Endometrial microvascular endothelial cells (primary cell): ENCODE measurements at regions not wholly inside any gene's neighbourhood (a gene's known extent, or its start where the extent isn't known, plus 50 kb on each side); places are given as distances from the start of the nearest gene placed in this dataset.

Experiments
- in situ Hi-C: cut with HindIII; loops from 2 replicates; pipeline ENCODE4 v1.10.0; 2017; ENCODE audit warnings: low sequenced_read_pairs, low pct_unique_long_range_greater_than_20kb; ENCODE audit errors: inconsistent ontology term

GRCh38 chr18:43465483-43465882 is 188.2 kb upstream of the SYT4 start:
- in situ Hi-C loops, result no loop called here

GRCh38 chr18:43471873-43472272 is 194.6 kb upstream of the SYT4 start:
- in situ Hi-C loops, result no loop called here

DNA sequence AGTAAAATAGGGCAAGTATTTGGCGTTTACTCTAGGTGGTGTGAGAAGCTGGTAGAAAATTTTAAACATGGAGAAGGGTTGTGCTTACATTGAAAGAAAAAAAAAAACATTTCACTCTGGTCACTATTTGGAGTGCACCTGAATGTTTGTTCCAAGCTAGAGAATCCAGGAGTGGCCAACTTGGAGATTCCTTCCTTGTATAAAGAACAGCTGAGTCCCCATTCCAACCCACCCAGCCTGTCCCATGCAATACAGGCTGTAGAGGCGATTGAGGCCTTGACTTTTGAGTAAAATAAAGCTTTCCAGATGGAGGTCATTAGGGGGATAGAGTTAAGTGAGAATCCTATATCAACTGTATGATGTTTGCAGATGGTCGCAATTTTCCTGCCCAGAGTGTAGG is 203.8 kb upstream of the SYT4 start:
- in situ Hi-C loops, result no loop called here

- in situ Hi-C loops, result no loop called here
Measured at GRCh38 chr18:43482136-43482535, 204.8 kb upstream of the SYT4 start.

DNA sequence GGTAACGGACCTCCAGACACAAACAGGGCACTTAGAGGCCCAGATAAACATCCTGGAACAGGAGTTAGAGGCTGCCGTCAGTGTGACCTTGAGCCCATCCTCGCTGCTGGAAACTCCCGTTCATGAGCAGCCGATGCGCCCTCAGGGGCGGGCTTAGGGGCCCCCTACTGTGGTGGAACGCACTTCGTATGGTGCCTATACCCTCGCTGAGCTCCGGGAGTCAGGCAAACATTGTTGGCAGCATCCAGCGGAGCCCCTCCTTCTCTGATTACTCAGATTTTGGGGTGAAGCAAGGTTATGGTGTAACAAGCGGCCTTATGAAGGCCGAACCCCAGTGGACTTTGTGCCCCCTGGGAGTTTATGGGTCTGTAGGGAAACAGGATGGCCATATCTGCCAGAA is 205.3 kb upstream of the SYT4 start:
- in situ Hi-C loops, result no loop called here

DNA sequence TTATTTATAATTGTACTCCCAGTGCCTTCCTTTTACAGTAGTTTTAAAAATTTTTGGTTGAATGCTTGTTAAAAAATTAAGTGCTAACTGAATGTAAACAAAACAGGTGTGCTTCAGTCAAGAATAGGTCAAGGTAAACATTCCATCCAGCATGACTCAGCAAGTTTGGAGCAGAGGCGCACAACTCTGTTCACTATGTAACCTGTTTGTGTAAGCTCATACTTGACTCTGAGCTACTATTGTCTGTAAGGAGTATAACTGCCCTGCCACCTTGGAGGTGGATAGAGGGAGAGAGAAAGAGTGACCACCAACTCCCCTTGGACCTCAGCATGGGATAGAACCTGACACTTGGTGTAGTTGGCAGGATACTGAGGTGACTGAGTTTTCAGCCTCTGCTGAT is 207.4 kb upstream of the SYT4 start:
- in situ Hi-C loops, result no loop called here

GRCh38 chr18:43485545-43485963 is 208.3 kb upstream of the SYT4 start:
- in situ Hi-C loops, result no loop called here

GRCh38 chr18:43486462-43486861 is 209.2 kb upstream of the SYT4 start:
- in situ Hi-C loops, result no loop called here

GRCh38 chr18:43501099-43501498 is 223.8 kb upstream of the SYT4 start:
- in situ Hi-C loops, result no loop called here

GRCh38 chr18:43506935-43507334 is 229.6 kb upstream of the SYT4 start:
- in situ Hi-C loops, result no loop called here

DNA sequence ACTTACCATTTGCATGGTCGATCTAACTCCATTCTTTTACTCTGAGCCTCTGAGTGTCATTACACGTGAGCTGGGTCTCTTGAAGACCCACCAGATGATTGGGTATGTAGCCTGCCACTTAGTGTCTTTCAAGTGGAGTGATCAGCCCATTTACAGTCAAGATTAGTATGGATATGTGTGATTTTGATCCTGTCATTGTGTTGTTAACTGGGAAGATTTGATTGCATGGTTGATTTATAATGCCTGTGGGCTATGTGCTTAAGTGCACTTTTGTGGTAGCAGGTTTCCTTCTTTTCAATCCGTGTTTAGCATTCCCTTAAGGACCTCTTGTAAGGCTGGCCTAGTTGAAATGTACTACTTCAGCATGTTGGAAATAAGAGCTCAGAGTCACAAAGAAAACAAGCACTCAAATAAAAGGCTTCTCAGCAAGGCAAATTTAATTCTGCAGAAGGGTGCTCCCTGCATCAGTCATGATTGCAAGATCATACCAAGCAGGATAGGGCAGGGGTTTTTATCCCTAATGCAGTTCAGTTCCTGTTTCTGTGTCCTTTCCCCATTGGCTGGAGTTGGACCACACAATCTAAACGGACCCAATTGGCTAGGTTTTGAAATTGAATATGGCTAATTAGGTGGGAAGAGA is 230.7 kb upstream of the SYT4 start:
- in situ Hi-C loops, result no loop called here

DNA sequence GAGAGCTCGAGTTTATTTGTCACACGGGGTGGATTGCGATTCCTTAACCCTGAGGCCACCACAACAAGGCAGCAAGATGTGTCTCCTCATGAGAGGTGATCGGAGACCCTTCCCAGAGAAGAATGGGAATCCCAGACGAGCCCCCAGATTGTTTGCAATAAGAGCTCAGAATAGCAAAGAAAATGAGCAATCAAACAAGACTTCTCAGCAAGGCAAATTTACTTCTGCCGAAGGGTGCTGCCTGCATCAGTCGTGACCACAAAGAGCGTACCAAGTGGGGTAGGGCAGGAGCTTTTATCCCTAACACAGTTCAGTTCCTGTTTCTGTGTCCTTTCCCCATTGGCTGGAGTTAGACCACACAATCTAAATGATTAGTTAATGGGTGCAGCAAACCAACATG is 237.5 kb upstream of the SYT4 start:
- in situ Hi-C loops, result no loop called here

- in situ Hi-C loops, result no loop called here
Measured at GRCh38 chr18:43515481-43515880, 238.2 kb upstream of the SYT4 start.

DNA sequence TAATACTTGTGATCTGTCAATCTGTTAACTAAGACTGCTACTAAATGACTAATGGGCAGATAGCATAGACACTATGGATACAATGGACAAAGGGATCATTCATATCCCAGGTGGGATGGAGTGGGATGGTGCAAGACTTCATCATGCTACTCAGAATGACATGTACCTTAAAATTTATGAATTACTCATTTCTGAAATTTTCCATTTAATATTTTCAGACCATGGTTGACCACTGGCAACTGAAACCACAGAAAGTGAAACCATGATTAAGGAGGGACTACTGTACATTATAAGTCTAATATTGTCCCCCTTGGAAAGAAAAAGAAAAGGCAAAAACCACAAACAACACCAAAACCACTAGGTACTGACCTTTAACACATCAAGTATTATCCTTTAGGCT is 247.0 kb upstream of the SYT4 start:
- in situ Hi-C loops, result no loop called here

DNA sequence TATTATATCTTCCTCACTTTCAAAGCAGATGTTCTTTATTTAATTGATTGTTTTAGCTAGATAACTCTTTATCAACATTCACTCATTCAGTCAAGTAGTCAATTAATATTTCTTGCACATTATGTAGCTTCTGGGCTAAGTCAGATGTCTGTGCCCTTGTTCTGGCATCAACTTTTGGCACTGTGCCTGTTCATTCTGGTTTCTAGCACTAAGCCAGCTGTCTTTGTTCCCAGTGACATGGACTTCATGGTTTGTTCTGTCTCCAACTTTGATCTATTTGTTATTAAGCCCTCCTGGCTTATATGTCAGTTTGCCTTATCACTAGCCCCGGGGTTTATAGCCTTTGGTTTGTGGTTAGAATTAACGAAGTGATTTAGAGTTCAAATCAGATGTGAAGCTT is 247.9 kb upstream of the SYT4 start:
- in situ Hi-C loops, result no loop called here

GRCh38 chr18:43526426-43527145 is 249.3 kb upstream of the SYT4 start:
- in situ Hi-C loops, result no loop called here

GRCh38 chr18:43531438-43531837 is 254.1 kb upstream of the SYT4 start:
- in situ Hi-C loops, result no loop called here

DNA sequence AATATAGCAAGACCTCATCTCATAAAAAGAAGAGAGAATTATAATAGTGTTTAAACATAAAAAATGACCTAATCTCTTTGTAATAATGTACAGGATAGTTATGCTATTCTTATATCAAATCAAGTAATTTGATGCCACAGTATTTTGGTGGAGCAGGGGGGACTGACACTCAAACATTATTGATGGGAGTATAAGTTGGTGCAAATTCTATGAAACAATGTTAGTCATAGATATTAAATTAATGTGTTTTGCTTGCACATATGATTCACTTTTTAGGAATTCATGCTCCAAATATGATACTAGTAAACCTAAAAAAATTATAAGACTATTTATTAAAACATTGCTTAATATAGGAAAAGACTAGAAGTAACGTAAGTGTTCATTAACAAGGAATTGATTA is 256.1 kb upstream of the SYT4 start:
- in situ Hi-C loops, result no loop called here

GRCh38 chr18:43534511-43534910 is 257.2 kb upstream of the SYT4 start:
- in situ Hi-C loops, result no loop called here

DNA sequence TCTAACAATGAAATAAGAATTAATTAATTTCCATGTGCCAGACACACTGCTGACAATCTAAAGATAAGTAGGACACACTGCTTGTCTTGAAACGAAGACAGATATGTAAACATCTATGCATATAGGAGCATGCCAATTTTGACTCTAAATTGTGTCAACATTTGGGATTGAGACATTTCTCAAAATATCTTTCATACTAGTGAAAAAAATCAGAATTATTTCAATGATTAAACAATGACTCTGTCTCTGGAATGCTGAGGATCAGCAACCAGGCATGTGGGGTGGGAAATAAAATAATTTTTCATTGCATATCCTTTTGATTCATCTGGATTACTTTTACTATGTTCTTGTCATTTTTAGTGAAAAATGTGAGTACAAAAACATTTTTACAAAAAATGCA is 262.6 kb upstream of the SYT4 start:
- in situ Hi-C loops, result no loop called here

- in situ Hi-C loops, result no loop called here
Measured at GRCh38 chr18:43542016-43542415, 264.7 kb upstream of the SYT4 start.
